WI38 (cell line): ENCODE measurements at regions not wholly inside any gene's neighbourhood (a gene's known extent, or its start where the extent isn't known, plus 50 kb on each side); places are given as distances from the start of the nearest gene placed in this dataset.

Source experiments
- H3K4me3 ChIP-seq: 2 replicates; pipeline ENCODE4 v1.5.1; 2011; ENCODE audit warnings: low read depth, mild to moderate bottlenecking, control low read depth, low read length
- TF ChIP-seq, protein P1 (sequence below): IDR thresholded peaks from 2 replicates; pipeline ENCODE4 v1.5.1; 2012; ENCODE audit warnings: low read depth, mild to moderate bottlenecking, control low read depth, low read length

DNA sequence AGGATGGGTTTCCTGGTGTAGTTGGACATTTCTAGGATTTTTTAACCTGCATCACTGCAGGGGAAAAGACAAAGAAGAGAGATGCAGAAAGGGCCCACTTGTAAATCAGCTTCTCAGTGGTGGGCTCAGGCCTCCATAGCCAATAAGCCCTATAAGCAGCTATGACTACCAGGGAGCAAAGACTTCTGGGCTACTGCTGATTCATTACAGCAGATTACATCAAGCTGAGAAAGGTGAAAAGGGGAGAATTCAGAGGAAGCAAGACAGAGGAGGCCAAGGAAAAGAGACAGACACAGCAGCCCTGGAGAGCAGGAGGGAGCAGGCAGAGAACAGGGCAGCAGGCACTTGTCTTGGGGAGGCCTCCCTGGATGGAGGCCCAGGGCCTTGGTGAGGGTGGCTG lies 95.2 kb downstream of the KCNA5 start:
- TF ChIP-seq, protein P1, sequence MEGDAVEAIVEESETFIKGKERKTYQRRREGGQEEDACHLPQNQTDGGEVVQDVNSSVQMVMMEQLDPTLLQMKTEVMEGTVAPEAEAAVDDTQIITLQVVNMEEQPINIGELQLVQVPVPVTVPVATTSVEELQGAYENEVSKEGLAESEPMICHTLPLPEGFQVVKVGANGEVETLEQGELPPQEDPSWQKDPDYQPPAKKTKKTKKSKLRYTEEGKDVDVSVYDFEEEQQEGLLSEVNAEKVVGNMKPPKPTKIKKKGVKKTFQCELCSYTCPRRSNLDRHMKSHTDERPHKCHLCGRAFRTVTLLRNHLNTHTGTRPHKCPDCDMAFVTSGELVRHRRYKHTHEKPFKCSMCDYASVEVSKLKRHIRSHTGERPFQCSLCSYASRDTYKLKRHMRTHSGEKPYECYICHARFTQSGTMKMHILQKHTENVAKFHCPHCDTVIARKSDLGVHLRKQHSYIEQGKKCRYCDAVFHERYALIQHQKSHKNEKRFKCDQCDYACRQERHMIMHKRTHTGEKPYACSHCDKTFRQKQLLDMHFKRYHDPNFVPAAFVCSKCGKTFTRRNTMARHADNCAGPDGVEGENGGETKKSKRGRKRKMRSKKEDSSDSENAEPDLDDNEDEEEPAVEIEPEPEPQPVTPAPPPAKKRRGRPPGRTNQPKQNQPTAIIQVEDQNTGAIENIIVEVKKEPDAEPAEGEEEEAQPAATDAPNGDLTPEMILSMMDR, result no peak
- H3K4me3 ChIP-seq, result no peak overlapping the region

DNA sequence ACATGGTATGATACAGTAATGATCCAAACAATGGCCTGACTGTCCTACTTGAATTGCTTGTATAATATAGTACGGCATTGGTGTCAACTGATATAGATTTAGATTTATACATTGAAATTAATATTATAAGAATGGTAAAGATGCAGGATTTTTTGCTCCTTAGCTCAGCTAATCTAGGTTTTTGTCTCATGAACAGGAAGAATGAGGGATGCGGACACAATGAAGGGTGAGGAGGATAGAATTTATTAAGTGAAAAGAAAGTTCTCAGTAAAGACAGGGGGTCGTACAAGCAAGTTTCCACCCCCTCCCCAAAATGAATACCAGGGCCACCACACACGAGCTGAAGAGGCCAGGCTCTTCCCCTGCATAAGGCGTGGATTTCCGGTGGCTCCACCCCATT lies 96.1 kb downstream of the KCNA5 start:
- no peak overlapping the region for H3K4me3 ChIP-seq
- TF ChIP-seq, protein P1, result no peak

DNA sequence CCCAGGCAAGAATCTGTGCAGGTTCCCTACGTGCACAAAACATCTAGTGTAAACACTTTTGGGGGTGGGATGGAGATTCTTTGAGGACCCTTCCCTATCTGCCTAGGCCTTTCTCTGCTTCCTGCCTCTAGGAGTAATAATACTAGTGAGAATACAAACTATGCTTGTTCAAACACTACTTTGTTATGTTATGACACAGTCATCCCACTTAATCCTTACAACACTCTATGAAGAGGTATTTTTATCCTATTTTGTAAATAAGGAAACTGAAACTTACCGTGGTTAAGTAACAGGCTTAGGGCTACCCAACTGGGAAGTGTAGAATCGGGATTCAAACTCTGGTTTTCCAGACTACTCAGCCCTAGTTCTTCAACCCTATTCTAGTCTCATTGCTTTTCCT lies 96.5 kb downstream of the KCNA5 start:
- TF ChIP-seq, protein P1, result no peak
- H3K4me3 ChIP-seq, result no peak overlapping the region

DNA sequence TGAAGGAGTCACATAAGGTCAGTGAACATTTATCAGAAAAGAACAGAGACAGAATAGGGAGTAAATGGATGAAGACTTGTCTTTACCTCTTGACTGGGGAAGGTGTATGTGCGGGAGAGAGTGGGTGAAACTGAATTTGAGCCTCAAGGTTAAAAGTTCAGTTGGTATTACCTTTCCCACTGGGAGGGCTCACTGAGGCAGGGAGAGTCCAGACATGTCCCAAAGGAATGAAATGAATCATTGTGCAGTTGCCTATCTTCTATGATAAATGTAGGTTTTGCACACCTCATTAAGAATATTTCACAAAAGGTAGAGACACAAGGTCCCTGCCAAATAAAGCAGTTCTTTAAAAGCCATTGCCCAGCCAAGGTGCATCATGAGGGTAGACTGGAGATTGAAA lies 105.2 kb downstream of the KCNA5 start:
- TF ChIP-seq, protein P1, result no peak
- no peak overlapping the region for H3K4me3 ChIP-seq

DNA sequence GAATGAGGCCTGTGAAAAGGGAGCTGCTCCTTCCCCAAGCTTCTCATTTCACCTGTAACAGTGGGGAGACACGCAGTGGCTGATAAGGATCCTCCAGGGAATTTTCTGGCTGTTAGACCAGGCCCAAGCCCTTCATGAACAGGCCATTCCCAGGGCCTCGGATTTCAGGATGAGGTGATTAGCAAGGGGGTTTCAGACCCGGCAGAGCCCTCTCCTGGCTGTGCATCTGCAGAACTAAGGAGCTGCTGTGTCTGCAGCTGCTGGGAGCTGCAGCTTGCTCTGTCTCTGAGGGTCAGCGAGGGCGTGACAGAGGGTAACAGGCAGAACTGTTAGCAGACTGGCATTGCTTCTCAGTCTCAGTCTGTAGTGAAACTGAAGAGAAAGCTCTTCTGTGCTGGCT lies 110.4 kb downstream of the KCNA5 start:
- H3K4me3 ChIP-seq, result no peak overlapping the region
- TF ChIP-seq, protein P1, result no peak

DNA sequence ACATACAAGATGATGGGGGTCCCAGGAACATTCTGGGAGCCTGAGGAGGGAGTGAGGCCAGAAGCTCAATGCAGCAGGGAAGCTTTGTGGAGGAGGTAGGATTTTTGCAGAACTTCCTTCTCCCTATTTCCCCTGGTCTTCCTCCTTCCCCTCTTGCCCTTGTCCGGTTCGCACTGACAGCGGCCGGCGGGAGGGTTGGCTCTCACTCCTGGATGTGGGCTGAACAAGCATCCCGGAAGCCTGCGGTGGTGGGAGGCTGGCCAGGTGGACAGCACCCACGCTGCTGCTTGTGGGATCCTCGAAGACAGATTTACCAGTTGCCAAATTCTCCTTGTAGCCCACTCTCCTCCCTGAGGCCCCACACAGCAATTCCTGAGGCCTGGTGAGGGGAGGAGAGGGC lies 112.2 kb downstream of the KCNA5 start:
- TF ChIP-seq, protein P1, result no peak
- H3K4me3 ChIP-seq, result no peak overlapping the region

DNA sequence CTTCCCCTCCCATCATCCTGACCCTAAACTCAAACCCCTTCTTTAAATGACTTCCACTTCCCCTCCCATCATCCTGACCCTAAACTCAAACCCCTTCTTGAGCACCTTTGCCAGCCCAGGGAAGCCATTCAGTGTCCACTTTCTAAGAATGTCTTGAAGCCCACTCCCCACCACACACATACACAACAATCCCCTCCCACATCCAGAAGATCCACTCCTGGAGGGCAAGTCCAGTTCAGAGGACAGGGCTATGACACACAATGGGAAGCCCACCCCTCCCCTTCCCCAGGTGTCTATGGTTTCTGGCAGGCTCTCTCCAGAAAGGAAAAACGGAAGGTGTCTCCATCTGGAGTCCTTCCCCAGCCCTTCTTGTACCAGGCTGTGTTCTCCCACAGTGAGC lies 117.1 kb downstream of the KCNA5 start:
- TF ChIP-seq, protein P1, result no peak
- H3K4me3 ChIP-seq, result no peak overlapping the region
